Dermis microvascular lymphatic vessel endothelial cell (primary cell): ENCODE measurements at regions not wholly inside any gene's neighbourhood (a gene's known extent, or its start where the extent isn't known, plus 50 kb on each side); places are given as distances from the start of the nearest gene placed in this dataset.

Source experiments
- DNase-seq, 2 donors: peaks; one replicate each; pipeline versions ENCODE4 v3.0.0 to v3.0.0-alpha.2; 2010; ENCODE audit warnings: low read depth in 2 of 2

GRCh38 chr11:116257883-116258282 is 514.9 kb downstream of the BUD13 start:
- DNase-seq, result no peak

GRCh38 chr11:116257092-116257491 is 515.7 kb downstream of the BUD13 start:
- no peak for DNase-seq

GRCh38 chr11:116256215-116256614 is 516.6 kb downstream of the BUD13 start:
- no peak for DNase-seq

- no peak for DNase-seq
These were observed 517.4 kb downstream of the BUD13 start for GRCh38 chr11:116255321-116255953.

- no peak for DNase-seq
These were observed 522.6 kb downstream of the BUD13 start for GRCh38 chr11:116250155-116250554.

- no peak for DNase-seq
These were observed 523.2 kb downstream of the BUD13 start for GRCh38 chr11:116249561-116249960.

GRCh38 chr11:116244889-116245288 is 527.9 kb downstream of the BUD13 start:
- DNase-seq, result no peak

- DNase-seq, result no peak
These were observed 528.3 kb downstream of the BUD13 start for GRCh38 chr11:116244439-116244838.

- no peak for DNase-seq
These were observed 528.8 kb downstream of the BUD13 start for GRCh38 chr11:116243991-116244390.

- DNase-seq, result no peak
These were observed 530.8 kb downstream of the BUD13 start for GRCh38 chr11:116242006-116242405.

- no peak for DNase-seq
These were observed 532.1 kb downstream of the BUD13 start for GRCh38 chr11:116240710-116241109.

- no peak for DNase-seq
These were observed 533.5 kb downstream of the BUD13 start for GRCh38 chr11:116239247-116239646.

- no peak for DNase-seq
These were observed 537.7 kb downstream of the BUD13 start for GRCh38 chr11:116234989-116235568.

- DNase-seq, result peak in 1 of 2 donors; percentile 11
These were observed 539.2 kb downstream of the BUD13 start for GRCh38 chr11:116233561-116233960.

GRCh38 chr11:116232364-116232828 is 540.4 kb downstream of the BUD13 start:
- DNase-seq, result no peak

- no peak for DNase-seq
These were observed 541.2 kb downstream of the BUD13 start for GRCh38 chr11:116231543-116231942.

GRCh38 chr11:116230438-116230837 is 542.3 kb downstream of the BUD13 start:
- DNase-seq, result no peak

- DNase-seq, result no peak
These were observed 543.4 kb downstream of the BUD13 start for GRCh38 chr11:116229236-116229970.

- DNase-seq, result no peak
These were observed 546.1 kb downstream of the BUD13 start for GRCh38 chr11:116226731-116227130.

GRCh38 chr11:116225784-116226585 is 546.8 kb downstream of the BUD13 start:
- DNase-seq, result no peak

- DNase-seq, result no peak
These were observed 547.6 kb downstream of the BUD13 start for GRCh38 chr11:116225236-116225635.

- no peak for DNase-seq
These were observed 547.9 kb downstream of the BUD13 start for GRCh38 chr11:116224889-116225200.
